ENCODE measurements at regions not wholly inside any gene's neighbourhood (a gene's known extent, or its start where the extent isn't known, plus 50 kb on each side); places are given as distances from the start of the nearest gene placed in this dataset.

GRCh38 chr17:33500151-33500550 lies 207.1 kb upstream of the ASIC2 start:
- H2AFZ ChIP-seq (ENCODE audit: insufficient read depth, low read depth, low read length, poor library complexity, severe bottlenecking) = no peak overlapping the region
- H3K9ac ChIP-seq (ENCODE audit: insufficient read depth, low read length, poor library complexity, severe bottlenecking) = no peak overlapping the region
- intact Hi-C loops (cut with micrococcal nuclease) = no loop called here
- H3K36me3 Mint-ChIP-seq = no peaks in the 10 kb centered on the region
- no peaks in the 10 kb centered on the region for H3K27me3 ChIP-seq (ENCODE audit: control insufficient read depth in 2 of 2, insufficient read depth in 2 of 2, low read length in 2 of 2)
- H3K27me3 Mint-ChIP-seq (ENCODE audit: low read depth in 3 of 3) = peaks cover 4 to 9% (median 5%) of the 10 kb centered on the region in 3 donors
- no peak overlapping the region for H3K27ac Mint-ChIP-seq
- H3K79me2 ChIP-seq (ENCODE audit: insufficient read depth, low read length) = no peaks in the 10 kb centered on the region
- no peaks in the 10 kb centered on the region for H3K36me3 ChIP-seq (replicated peaks in 1 of 2; ENCODE audit: control insufficient read depth in 1 of 2, insufficient read depth in 2 of 2, low read length in 2 of 2)
- no peaks in the 10 kb centered on the region for H3K4me1 Mint-ChIP-seq
- H3K4me2 ChIP-seq (replicated peaks; ENCODE audit: extremely low read depth, low read length, poor library complexity, severe bottlenecking) = no peak overlapping the region
- peak overlapping the region in 1 of 2 donors; percentile 20 for H3K4me3 Mint-ChIP-seq
- no peak for TF ChIP-seq CTCF (IDR thresholded peaks at IDR 0.05)
- no peak overlapping the region for H3K4me3 ChIP-seq (replicated peaks in 1 of 3; ENCODE audit: low read depth in 2 of 3, low read length in 3 of 3)
- H4K20me1 ChIP-seq (ENCODE audit: insufficient read depth, low read length) = no peaks in the 10 kb centered on the region
- H3K4me1 ChIP-seq (ENCODE audit: control insufficient read depth in 1 of 2, insufficient read depth in 2 of 2, low read length in 2 of 2) = no peaks in the 10 kb centered on the region
- H3K27ac ChIP-seq (ENCODE audit: low read depth in 1 of 2, low read length in 2 of 2) = no peak overlapping the region
- peaks cover 0 to 1% (median 0%) of the 10 kb centered on the region in 7 donors for H3K9me3 Mint-ChIP-seq
- H3K9me3 ChIP-seq (replicated peaks in 1 of 2; ENCODE audit: control insufficient read depth in 1 of 2, insufficient read depth in 1 of 2, low read length in 2 of 2) = no peaks in the 10 kb centered on the region
- DNase-seq = no peak
- WGBS (ENCODE audit: insufficient coverage) = 67% methylated on average over 1 of the region's 3 CpGs

GRCh38 chr17:33501185-33501584 lies 208.1 kb upstream of the ASIC2 start:
- H3K36me3 Mint-ChIP-seq = no peaks in the 10 kb centered on the region
- no peak overlapping the region for H3K4me2 ChIP-seq (replicated peaks; ENCODE audit: extremely low read depth, low read length, poor library complexity, severe bottlenecking)
- no peak overlapping the region for H2AFZ ChIP-seq (ENCODE audit: insufficient read depth, low read depth, low read length, poor library complexity, severe bottlenecking)
- no peaks in the 10 kb centered on the region for H3K4me1 Mint-ChIP-seq
- peaks cover 4 to 13% (median 5%) of the 10 kb centered on the region in 3 donors for H3K27me3 Mint-ChIP-seq (ENCODE audit: low read depth in 3 of 3)
- intact Hi-C loops (cut with micrococcal nuclease) = no loop called here
- H3K27ac ChIP-seq (ENCODE audit: low read depth in 1 of 2, low read length in 2 of 2) = no peak overlapping the region
- 87% methylated on average over 5 of the region's 6 CpGs for WGBS (ENCODE audit: insufficient coverage)
- H3K36me3 ChIP-seq (replicated peaks in 1 of 2; ENCODE audit: control insufficient read depth in 1 of 2, insufficient read depth in 2 of 2, low read length in 2 of 2) = no peaks in the 10 kb centered on the region
- no peaks in the 10 kb centered on the region for H3K4me1 ChIP-seq (ENCODE audit: control insufficient read depth in 1 of 2, insufficient read depth in 2 of 2, low read length in 2 of 2)
- H3K79me2 ChIP-seq (ENCODE audit: insufficient read depth, low read length) = no peaks in the 10 kb centered on the region
- no peak for TF ChIP-seq CTCF (IDR thresholded peaks at IDR 0.05)
- no peaks in the 10 kb centered on the region for H3K9me3 Mint-ChIP-seq
- no peak overlapping the region for H3K4me3 Mint-ChIP-seq
- H3K27me3 ChIP-seq (ENCODE audit: control insufficient read depth in 2 of 2, insufficient read depth in 2 of 2, low read length in 2 of 2) = no peaks in the 10 kb centered on the region
- no peak overlapping the region for H3K4me3 ChIP-seq (replicated peaks in 1 of 3; ENCODE audit: low read depth in 2 of 3, low read length in 3 of 3)
- H3K27ac Mint-ChIP-seq = no peak overlapping the region
- no peak overlapping the region for H3K9ac ChIP-seq (ENCODE audit: insufficient read depth, low read length, poor library complexity, severe bottlenecking)
- DNase-seq = no peak
- no peaks in the 10 kb centered on the region for H3K9me3 ChIP-seq (replicated peaks in 1 of 2; ENCODE audit: control insufficient read depth in 1 of 2, insufficient read depth in 1 of 2, low read length in 2 of 2)
- no peaks in the 10 kb centered on the region for H4K20me1 ChIP-seq (ENCODE audit: insufficient read depth, low read length)

Measured in CD14-positive monocyte (primary cell).